LHCN-M2 (cell line): ENCODE measurements at regions not wholly inside any gene's neighbourhood (a gene's known extent, or its start where the extent isn't known, plus 50 kb on each side); places are given as distances from the start of the nearest gene placed in this dataset.
"Not testable (repeated sequence)": the region's sequence is repeated elsewhere in the genome, so short reads cannot be mapped to it uniquely, and the experiment has no call there.

Experiments used
- DNase-seq: peaks from one replicate; pipeline ENCODE4 v3.0.0-alpha.2; 2012; ENCODE audit warnings: low read depth

- no peak for DNase-seq
These were observed 466.4 kb downstream of the MED13L start for GRCh38 chr12:115811045-115811444.

- DNase-seq, result no peak
These were observed 467.2 kb downstream of the MED13L start for GRCh38 chr12:115810122-115810901.

DNA sequence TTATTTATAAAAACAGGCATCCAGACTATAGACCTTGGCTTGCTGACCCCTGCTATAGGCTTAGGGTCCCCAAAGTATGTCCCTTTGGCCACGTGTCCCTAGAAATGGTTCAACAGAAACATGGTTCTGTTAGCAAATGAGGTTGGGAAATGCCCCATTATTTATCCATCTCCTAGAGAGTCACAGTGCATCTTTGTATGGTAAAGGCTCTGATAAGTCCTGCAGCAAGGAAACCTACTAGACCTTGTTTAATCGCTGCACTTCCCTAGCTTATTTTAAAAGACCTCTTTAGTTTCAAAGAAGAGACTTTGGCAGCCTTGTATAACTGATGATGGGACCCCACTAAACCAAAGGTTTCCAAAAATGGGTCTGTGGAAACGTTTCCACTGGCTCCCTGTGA, 471.5 kb downstream of the MED13L start:
- DNase-seq, result no peak

- DNase-seq, result no peak
These were observed 474.7 kb downstream of the MED13L start for GRCh38 chr12:115802767-115803166.

- no peak for DNase-seq
These were observed 475.6 kb downstream of the MED13L start for GRCh38 chr12:115801871-115802270.

GRCh38 chr12:115799610-115800009, 477.9 kb downstream of the MED13L start:
- DNase-seq, result no peak

DNA sequence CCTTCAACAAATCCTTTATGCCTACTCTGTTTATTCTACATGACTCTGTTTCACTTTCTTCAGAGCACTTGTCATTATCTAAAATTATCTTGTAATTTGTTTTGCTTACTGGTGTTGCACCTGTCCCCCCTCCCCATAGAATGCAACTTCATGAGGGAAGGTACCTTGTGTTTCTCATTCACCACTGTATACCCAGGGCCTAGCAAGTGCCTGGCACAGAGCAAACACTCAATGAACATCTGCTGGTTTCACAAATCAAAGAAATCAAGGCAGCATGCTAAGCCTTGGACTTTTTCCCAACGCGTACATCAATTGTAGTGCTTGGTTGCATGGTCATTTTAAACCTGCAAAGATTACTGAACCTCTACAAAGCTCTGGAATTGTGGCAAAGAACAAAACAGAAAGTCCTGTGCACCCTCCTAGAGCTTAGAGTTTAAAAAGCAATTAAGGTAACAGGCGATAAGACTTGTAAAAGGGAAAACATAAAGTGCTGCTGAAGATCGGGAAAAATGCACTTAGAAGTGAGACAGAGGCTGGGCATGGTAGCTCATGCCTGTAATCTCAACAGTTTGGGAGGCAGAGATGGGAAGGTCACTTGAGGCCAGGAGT, 479.1 kb downstream of the MED13L start:
- no peak for DNase-seq

GRCh38 chr12:115794659-115795081, 482.8 kb downstream of the MED13L start:
- no peak for DNase-seq

GRCh38 chr12:115791331-115791730, 486.2 kb downstream of the MED13L start:
- DNase-seq, result no peak

DNA sequence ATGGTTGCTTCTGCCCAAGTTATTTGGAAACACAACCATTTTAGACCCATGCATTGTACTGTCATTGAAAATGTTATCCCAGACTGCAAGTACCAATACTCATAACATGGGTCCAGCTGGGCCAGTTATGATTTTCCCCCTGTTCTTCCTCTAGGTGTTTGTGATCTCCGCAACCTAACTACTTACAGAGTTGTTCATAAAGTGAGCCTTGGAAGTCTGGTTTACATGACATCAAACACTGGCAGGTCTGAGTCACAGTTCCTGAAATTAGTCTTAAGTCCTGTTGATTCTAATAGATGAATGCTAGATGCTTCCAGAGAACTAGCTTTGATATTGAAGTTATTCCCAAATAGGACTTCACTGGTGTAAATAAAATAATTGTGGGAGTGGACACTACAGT, 487.0 kb downstream of the MED13L start:
- DNase-seq, result no peak

DNA sequence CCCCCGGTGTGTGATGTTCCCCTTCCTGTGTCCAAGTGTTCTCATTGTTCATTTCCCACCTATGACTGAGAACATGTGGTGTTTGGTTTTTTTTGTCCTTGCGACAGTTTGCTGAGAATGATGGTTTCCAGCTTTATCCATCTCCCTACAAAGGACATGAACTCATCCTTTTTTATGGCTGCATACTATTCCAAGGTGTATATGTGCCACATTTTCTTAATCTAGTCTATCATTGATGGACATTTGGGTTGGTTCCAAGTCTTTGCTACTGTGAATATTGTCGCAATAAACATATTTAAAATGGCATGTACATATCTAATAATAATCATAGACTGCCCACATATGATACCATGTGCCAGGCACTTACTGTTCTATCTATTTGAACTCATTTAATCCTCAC, 491.0 kb downstream of the MED13L start:
- DNase-seq, result not testable (repeated sequence)

GRCh38 chr12:115785548-115785947, 491.9 kb downstream of the MED13L start:
- DNase-seq, result no peak

DNA sequence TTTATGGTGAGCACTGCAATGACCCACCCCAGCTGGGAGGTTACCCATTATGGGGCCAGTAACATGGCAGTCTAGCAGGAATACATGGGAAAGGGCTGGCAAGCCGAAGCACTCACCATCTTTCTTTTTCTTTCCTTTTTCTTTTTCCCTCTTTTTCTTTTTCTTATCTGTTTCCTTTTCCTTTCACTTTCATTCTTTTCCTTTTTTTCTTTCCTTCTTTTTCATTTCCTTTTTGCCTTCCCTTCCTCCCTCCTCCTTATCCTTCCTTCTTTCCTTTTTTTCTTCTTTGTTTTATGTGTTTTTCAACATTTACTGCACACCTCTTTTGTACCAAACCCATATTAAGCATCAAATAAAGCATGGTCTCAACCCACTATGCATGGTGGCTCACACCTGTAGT, 501.1 kb downstream of the MED13L start:
- DNase-seq, result no peak

DNA sequence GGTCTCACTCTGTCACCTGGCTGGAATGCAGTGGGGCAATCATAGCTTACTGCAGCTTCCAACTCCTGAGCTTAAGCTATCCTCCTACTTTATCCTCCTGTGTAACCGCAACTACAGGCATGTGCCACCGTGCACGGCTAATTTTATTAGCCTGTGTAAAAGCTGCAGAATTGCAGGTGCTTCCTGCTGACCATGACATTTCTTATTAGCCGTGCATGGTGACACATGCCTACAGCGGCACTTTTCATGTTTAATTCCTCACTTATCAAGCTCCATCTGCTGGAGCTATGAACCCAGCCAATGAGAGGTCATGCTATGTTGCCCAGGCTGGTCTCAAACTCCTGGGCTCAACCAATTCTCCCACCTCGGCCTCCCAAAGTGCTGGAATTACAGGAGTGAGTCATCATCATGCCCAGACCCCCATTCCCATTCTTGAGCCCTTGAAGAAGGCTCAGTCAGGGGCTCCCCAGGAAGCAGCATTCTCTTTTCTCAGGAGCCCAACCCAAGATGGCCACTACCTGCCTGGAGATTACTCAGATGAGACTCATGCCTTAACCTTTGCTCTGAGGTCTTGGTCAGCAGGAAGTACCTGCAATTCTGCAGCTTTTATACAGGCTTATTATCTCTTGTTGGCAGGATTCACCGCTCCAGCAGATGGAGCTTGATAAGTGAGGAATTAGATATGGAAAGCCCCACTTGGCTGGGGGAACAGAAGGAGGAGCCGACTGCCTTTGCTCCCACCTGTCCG, 503.2 kb downstream of the MED13L start:
- no peak for DNase-seq

DNA sequence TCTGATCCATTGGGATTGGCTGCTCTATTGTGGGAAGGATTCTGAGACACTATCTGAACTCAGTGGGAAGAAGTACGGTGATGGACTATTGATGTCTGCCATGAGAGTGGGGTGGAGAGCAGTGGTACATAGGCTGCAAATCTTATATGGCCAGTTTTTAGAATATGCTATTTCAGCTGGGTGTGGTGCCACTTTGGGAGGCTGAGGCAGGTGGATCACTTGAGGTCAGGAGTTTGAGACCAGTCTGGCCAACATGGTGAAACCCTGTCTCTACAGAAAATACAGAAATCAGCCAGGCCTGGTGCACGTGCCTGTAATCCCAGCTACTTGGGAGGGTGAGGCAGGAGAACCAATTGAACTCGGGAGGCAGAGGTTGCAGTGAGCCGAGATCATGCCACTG, 505.9 kb downstream of the MED13L start:
- DNase-seq, result no peak

DNA sequence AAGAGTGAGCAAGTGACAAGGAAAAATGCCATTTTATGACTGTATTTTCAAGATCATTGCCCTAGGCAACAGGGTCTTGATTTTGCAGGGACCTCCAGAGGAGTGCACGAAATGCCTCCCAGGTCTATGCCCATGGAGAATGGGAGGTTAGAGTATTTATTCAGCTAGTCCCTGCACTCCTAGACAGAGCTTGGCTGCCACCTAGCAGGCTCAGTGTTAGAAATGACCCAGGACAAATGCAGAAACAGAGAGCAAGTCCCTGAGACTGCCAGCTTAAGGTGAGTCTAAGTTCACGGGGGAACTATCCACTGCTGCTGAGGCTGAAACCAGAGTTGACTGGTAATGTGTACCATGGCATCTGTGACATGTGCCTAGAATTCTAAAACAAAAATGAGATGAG, 506.4 kb downstream of the MED13L start:
- no peak for DNase-seq

- no peak for DNase-seq
These were observed 506.9 kb downstream of the MED13L start for GRCh38 chr12:115770643-115771042.

- DNase-seq, result no peak
These were observed 509.6 kb downstream of the MED13L start for GRCh38 chr12:115767916-115768315.

DNA sequence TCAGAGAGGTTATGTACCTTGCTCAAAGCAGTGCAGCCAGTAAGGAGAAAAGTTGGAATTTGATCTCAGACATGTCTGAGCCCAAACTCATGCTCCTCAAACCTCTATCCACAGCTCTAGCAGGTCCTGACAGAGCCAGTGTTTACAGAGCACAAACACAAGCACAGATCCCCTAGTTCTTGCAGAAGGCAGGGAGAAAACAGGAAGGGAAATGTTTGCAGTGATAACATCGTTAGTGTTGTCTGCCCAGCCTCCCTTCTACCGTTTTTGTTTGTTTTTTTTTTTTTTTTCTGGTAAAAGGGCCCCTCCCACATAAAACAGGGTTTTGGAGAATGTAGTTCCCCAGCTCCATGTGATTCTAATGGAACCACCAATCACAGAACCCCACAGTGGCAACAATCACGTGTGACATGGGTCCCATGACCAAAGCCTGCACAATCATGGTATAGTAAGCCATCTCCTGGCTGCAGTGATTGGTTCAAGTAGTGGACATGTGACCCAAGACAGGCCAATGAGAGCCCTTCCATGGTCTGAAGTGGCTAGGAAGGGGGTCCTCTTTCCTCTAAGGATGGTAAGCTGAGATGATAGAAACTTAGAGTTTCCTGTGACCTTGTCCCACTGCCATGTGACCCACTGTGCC, 513.4 kb downstream of the MED13L start:
- no peak for DNase-seq

DNA sequence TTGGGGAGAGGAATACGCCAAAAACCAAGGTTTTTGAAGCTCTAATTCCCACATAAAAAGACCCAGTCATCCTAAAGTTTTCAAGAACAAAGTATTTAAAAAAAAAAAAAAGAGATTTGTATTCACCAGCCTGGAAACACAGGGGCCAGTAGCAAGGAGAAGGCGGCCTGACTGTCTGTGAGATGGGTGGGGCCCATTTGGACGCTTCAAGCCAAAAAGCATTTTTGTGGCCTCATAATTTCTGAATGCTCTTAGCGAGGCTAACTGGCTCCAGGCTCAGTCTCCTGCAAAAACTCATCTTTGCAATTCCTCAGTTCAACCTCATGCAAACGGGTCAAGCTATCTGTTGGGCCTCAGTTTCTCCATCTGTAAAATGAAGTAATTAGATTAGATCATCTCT, 514.1 kb downstream of the MED13L start:
- no peak for DNase-seq

DNA sequence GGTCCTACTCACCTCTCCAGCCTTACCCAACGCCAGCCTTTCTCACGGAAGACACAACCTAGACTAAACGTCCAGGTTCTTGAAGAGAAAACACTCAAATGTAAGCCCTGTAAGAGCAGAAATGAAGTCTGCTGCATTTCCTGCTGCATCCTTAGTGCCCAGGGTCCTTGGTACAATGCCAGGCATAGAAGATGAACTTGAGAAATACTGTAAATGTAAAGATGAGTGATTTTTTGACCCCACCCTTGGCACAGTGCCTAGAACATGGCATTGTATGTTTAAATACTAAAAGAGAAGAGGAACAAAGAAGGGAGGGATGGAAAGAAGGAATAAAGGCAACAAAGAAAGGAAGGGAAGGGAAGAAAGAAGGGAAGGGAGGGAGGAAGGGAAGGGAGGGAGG, 514.6 kb downstream of the MED13L start:
- DNase-seq, result no peak

DNA sequence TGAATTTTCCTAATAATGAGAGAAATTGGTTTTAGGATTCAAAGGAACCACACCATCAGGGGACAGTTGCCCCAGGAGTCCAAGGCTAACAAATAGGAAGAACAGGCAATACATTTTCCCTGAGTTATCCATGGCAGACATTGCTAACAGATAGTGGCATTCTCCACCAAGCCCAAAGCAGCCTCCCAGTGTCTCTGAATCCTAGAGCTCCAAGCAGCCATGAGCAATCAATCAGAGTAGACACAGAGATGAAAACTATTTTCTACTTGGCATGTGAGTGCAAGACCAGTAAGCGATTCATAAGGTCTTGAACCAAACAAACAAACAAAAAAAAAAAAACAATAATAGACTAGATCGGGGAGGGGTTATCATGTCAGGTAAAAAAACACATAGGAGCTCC, 515.7 kb downstream of the MED13L start:
- DNase-seq, result no peak
